HEK293 (cell line): ENCODE measurements at regions not wholly inside any gene's neighbourhood (a gene's known extent, or its start where the extent isn't known, plus 50 kb on each side); places are given as distances from the start of the nearest gene placed in this dataset.

Experiments
- CTCF ChIA-PET: fragments of 350-600 bp; formaldehyde crosslinking; extraction: SDS; loops from one replicate; lab custom pipeline; 2021; ENCODE audit warnings: antibody characterized with exemption; lab: Yijun Ruan, JAX
- POLR2A ChIA-PET: fragments of 300-600 bp; formaldehyde crosslinking; extraction: SDS; loops from one replicate; lab custom pipeline; 2020; ENCODE audit warnings: antibody characterized with exemption, inconsistent platforms; lab: Yijun Ruan, JAX
- H3K27ac ChIP-seq: fragments of 200-500 bp; sonication (Bioruptor generic); 2 replicates; pipeline ENCODE4 v1.5.1; 2014; ENCODE audit warnings: low read depth, low read length, control low read depth, inconsistent platforms; ENCODE audit errors: extremely low read depth
- H3K36me3 ChIP-seq, 2 experiments: fragments of 200-500 bp in 1 of 2; sonication (Bioruptor generic) in 1 of 2; 1 replicate in 1 of 2; 2 replicates in 1 of 2; pipeline ENCODE4 v1.5.1; 2014 to 2017; ENCODE audit warnings: inconsistent platforms in 2 of 2, low read length in 2 of 2; ENCODE audit not compliant: control insufficient read depth in 2 of 2, insufficient read depth in 1 of 2
- H3K4me1 ChIP-seq: fragments of 200-500 bp; sonication (Bioruptor generic); 2 replicates; pipeline ENCODE4 v1.5.1; 2014; ENCODE audit warnings: mild to moderate bottlenecking, low read length, inconsistent platforms; ENCODE audit not compliant: control insufficient read depth, insufficient read depth
- H3K4me3 ChIP-seq: 2 replicates; pipeline ENCODE4 v1.5.1; 2011; ENCODE audit warnings: low read depth, mild to moderate bottlenecking, control low read depth, low read length, moderate library complexity
- H3K9me3 ChIP-seq: fragments of 200-500 bp; sonication (Bioruptor generic); 2 replicates; pipeline ENCODE4 v1.5.1; 2014; ENCODE audit warnings: low read depth, low read length, inconsistent platforms; ENCODE audit not compliant: control insufficient read depth, insufficient read depth
- MYNN ChIP-seq: fragments of 450-650 bp; formaldehyde crosslinking; IDR thresholded peaks from 2 replicates; pipeline ENCODE4 v1.5.1; 2016; ENCODE audit warnings: missing biosample characterization, missing genetic modification characterization, borderline replicate concordance
- PRDM4 ChIP-seq: fragments of 450-650 bp; formaldehyde crosslinking; IDR thresholded peaks from 2 replicates; pipeline ENCODE4 v1.5.1; 2017; ENCODE audit warnings: missing biosample characterization, missing genetic modification characterization
- SETDB1 ChIP-seq: IDR thresholded peaks from one replicate; pipeline ENCODE4 v1.6.1; 2017; ENCODE audit warnings: mild to moderate bottlenecking, low read length, moderate library complexity, mixed read lengths; ENCODE audit not compliant: insufficient read length
- TRIM28 ChIP-seq: IDR thresholded peaks from 2 replicates; pipeline ENCODE4 v1.6.1; 2011; ENCODE audit warnings: low read length, control low read depth, borderline replicate concordance
- ZBTB20 ChIP-seq: fragments of 450-650 bp; formaldehyde crosslinking; IDR thresholded peaks from 2 replicates; pipeline ENCODE4 v1.5.1; 2016; ENCODE audit warnings: missing biosample characterization, missing genetic modification characterization
- ZFP37 ChIP-seq: fragments of 450-650 bp; formaldehyde crosslinking; IDR thresholded peaks from 2 replicates; pipeline ENCODE4 v1.5.1; 2016; ENCODE audit warnings: missing biosample characterization, missing genetic modification characterization
- ZIC2 ChIP-seq: fragments of 450-650 bp; formaldehyde crosslinking; IDR thresholded peaks from 2 replicates; pipeline ENCODE4 v1.5.1; 2016; ENCODE audit warnings: missing biosample characterization, missing genetic modification characterization
- ZNF112 ChIP-seq: fragments of 450-650 bp; formaldehyde crosslinking; IDR thresholded peaks from 2 replicates; pipeline ENCODE4 v1.5.0; 2017; ENCODE audit warnings: missing biosample characterization, missing genetic modification characterization
- ZNF2 ChIP-seq: fragments of 450-650 bp; formaldehyde crosslinking; IDR thresholded peaks from 2 replicates; pipeline ENCODE4 v1.5.1; 2016; ENCODE audit warnings: missing biosample characterization, missing genetic modification characterization
- ZNF23 ChIP-seq: fragments of 450-650 bp; formaldehyde crosslinking; IDR thresholded peaks from 2 replicates; pipeline ENCODE4 v1.5.1; 2016; ENCODE audit warnings: missing biosample characterization, missing genetic modification characterization, borderline replicate concordance
- ZNF26 ChIP-seq: fragments of 450-650 bp; formaldehyde crosslinking; IDR thresholded peaks from 2 replicates; pipeline ENCODE4 v1.5.1; 2016; ENCODE audit warnings: missing biosample characterization, missing genetic modification characterization
- ZNF518A ChIP-seq: fragments of 450-650 bp; formaldehyde crosslinking; conservative IDR thresholded peaks from 2 replicates; pipeline ENCODE4 v1.5.1; 2016; ENCODE audit warnings: low read depth, missing biosample characterization, missing genetic modification characterization
- ZNF529 ChIP-seq: fragments of 450-650 bp; formaldehyde crosslinking; IDR thresholded peaks from 2 replicates; pipeline ENCODE4 v1.5.1; 2017; ENCODE audit warnings: missing genetic modification characterization, missing biosample characterization; ENCODE audit not compliant: insufficient replicate concordance
- ZNF610 ChIP-seq: fragments of 450-650 bp; formaldehyde crosslinking; IDR thresholded peaks from 2 replicates; pipeline ENCODE4 v1.5.1; 2016; ENCODE audit warnings: missing biosample characterization, missing genetic modification characterization, borderline replicate concordance
- ZNF626 ChIP-seq: fragments of 450-650 bp; sonication (Bioruptor Pico); formaldehyde crosslinking; IDR thresholded peaks from 2 replicates; pipeline ENCODE4 v1.5.1; 2018; ENCODE audit warnings: missing biosample characterization, missing genetic modification characterization, inconsistent platforms
- ZNF660 ChIP-seq: fragments of 450-650 bp; IDR thresholded peaks from 2 replicates; pipeline ENCODE4 v1.5.1; 2018; ENCODE audit warnings: missing biosample characterization, mild to moderate bottlenecking, missing genetic modification characterization
- ZNF677 ChIP-seq: fragments of 450-650 bp; IDR thresholded peaks from 2 replicates; pipeline ENCODE4 v1.5.0; 2018; ENCODE audit warnings: missing biosample characterization, mild to moderate bottlenecking, missing genetic modification characterization, moderate library complexity
- ZNF777 ChIP-seq: fragments of 450-650 bp; formaldehyde crosslinking; IDR thresholded peaks from 2 replicates; pipeline ENCODE4 v1.5.1; 2017; ENCODE audit warnings: missing biosample characterization, missing genetic modification characterization, borderline replicate concordance
- ZNF792 ChIP-seq: fragments of 450-650 bp; formaldehyde crosslinking; IDR thresholded peaks from 2 replicates; pipeline ENCODE4 v1.5.1; 2016; ENCODE audit warnings: missing biosample characterization, missing genetic modification characterization
- TF ChIP-seq, protein P1 (sequence below): IDR thresholded peaks from 2 replicates; pipeline ENCODE4 v1.6.1; 2011; ENCODE audit warnings: mild to moderate bottlenecking, low read depth, low read length, borderline replicate concordance

DNA sequence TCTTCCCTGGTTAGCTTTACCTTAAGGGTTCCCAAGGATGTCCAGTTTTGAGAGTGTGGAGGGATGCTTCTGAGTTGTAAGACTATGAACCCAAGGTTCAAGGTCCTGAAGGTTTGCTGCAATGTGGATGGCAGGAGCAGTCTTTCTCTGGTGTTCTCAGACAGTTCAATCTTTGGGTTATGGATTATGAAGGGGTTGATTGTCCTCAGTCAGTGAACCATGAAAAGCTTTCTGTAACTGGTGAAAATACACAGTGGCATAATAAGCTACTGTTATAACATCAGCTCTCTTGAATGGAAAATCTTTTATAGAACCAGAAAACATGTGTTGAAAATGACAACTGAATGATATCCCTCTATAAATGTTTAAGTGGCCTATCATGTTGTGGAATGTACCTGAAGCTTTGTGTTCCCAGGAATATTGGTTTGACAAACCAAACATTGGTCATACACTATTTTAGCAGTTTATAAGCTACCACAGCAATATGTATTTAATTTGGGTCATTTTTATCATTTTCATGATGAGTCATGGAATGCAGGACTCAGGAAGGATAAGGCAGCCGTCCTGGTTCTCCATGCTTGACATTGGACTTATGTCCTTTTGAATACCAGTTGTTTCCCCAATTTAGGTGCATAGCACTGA, 1041.8 kb upstream of the ARRDC3 start (continued):
- TF ChIP-seq ZNF610 (no peak), PRDM4 (tag by site-specific recombination) (no peak)
- TF ChIP-seq, all 188 proteins: peak for 0

GRCh38 chr5:92421942-92422341, 1038.8 kb upstream of the ARRDC3 start:
- Histone ChIP-seq H3K4me3 (no peak overlapping the region), H3K4me1 (no peaks in the 10 kb centered on the region)
- POLR2A ChIA-PET: no interaction called here
- TF ChIP-seq, protein P1, sequence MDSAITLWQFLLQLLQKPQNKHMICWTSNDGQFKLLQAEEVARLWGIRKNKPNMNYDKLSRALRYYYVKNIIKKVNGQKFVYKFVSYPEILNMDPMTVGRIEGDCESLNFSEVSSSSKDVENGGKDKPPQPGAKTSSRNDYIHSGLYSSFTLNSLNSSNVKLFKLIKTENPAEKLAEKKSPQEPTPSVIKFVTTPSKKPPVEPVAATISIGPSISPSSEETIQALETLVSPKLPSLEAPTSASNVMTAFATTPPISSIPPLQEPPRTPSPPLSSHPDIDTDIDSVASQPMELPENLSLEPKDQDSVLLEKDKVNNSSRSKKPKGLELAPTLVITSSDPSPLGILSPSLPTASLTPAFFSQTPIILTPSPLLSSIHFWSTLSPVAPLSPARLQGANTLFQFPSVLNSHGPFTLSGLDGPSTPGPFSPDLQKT: no peak
- no peak for TF ChIP-seq ZNF792 (tag by site-specific recombination)
- peak; percentile 99 for TF ChIP-seq SETDB1
- 0 out of 2 replicates have a peak, but pooled peaks have one; percentile 42 for TF ChIP-seq ZNF626
- no peak for TF ChIP-seq ZBTB20
- TF ChIP-seq ZNF529: peak; percentile 66
- TF ChIP-seq ZNF23 (tag by site-specific recombination): no peak
- peak; percentile 48; the same call in 1 of the 2 replicates for TF ChIP-seq ZNF26 (tag by site-specific recombination)
- no peak for TF ChIP-seq ZIC2 (tag by site-specific recombination)
- TF ChIP-seq ZNF112 (tag by site-specific recombination): peak; percentile 34; the same call in 1 of the 2 replicates
- TF ChIP-seq ZNF777 (tag by site-specific recombination): no peak
- peak; percentile 98 for TF ChIP-seq TRIM28
- no peak for TF ChIP-seq ZFP37
- no peak for TF ChIP-seq ZNF660 (tag by site-specific recombination)
- TF ChIP-seq ZNF2 (tag by site-specific recombination): no peak
- no peak for TF ChIP-seq ZNF677 (tag by site-specific recombination)
- 0 out of 2 replicates have a peak, but pooled peaks have one; percentile 41 for TF ChIP-seq ZNF518A
- TF ChIP-seq MYNN (tag by site-specific recombination): no peak
- TF ChIP-seq, all 188 proteins: peak for 7
- CTCF ChIA-PET: interaction anchor here (0.9 kb wide), 1 partner anchor 1423 kb away, joined by 3 read pairs; no protein-coding TSS in a partner anchor
- Histone ChIP-seq H3K36me3 (no peaks in the 10 kb centered on the region), H3K27ac (no peak overlapping the region), H3K9me3 (peaks cover 2% of the 10 kb centered on the region; the same call in 1 of the 2 replicates)
